HG02798 (cell line): ENCODE measurements at regions not wholly inside any gene's neighbourhood (a gene's known extent, or its start where the extent isn't known, plus 50 kb on each side); places are given as distances from the start of the nearest gene placed in this dataset.

ENCODE experiments used
- ATAC-seq: cut with Tn5 transposase; IDR thresholded peaks from one replicate; pipeline ENCODE4 v1.9.1; 2021; ENCODE audit warnings: mild to moderate bottlenecking; ENCODE audit not compliant: unreplicated experiment, poor library complexity

DNA sequence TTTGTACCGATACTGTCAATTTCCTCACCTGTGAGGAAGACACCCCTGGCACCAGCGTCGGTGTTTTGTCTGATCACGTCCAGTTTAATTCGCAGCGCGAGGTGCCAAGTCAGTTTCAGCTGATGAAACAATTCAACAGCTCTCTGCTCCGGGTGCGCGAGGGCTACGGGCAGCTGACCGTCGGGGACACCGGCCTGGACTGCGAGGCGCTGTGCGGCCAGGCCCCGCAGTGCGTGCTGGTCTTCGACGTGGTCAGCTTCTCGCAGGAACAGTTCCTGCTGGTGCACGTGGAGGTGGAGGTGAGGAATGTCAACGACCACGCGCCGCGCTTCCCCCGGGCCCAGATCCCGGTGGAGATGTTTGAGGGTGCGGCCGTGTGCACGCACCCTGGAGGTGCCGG lies 171.5 kb downstream of the OLFM4 start:
- ATAC-seq, result no peak

GRCh38 chr13:53200498-53201453 lies 172.2 kb downstream of the OLFM4 start:
- no peak for ATAC-seq

GRCh38 chr13:53201454-53202225 lies 173.0 kb downstream of the OLFM4 start:
- ATAC-seq, result no peak

GRCh38 chr13:53204598-53204997 lies 176.0 kb downstream of the OLFM4 start:
- ATAC-seq, result no peak

- no peak for ATAC-seq
Observed at GRCh38 chr13:53206455-53206854, 177.8 kb downstream of the OLFM4 start.

- no peak for ATAC-seq
Observed at GRCh38 chr13:53207556-53207955, 178.9 kb downstream of the OLFM4 start.

DNA sequence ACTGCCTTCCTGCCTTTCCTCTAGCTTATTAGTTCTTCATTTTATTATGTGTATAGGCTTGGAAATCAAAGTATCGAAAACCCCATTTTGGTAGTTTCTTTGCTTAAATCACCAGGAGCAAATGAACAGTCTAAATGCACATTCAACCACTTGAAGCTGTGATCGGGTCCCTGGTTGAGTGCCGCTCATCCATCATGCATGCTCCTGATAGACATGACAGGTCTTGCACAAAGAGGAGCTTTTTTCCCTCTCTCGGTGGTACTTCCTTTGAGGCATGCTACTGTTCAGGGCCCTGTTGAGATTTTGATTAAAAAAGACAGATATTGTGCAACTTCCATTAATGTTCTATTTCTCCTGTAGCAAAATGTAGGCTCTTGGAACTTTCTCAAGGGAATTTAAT lies 185.8 kb downstream of the OLFM4 start:
- ATAC-seq, result no peak

GRCh38 chr13:53215563-53215962 lies 186.9 kb downstream of the OLFM4 start:
- ATAC-seq, result no peak

- ATAC-seq, result no peak
Observed at GRCh38 chr13:53216773-53217172, 188.2 kb downstream of the OLFM4 start.

DNA sequence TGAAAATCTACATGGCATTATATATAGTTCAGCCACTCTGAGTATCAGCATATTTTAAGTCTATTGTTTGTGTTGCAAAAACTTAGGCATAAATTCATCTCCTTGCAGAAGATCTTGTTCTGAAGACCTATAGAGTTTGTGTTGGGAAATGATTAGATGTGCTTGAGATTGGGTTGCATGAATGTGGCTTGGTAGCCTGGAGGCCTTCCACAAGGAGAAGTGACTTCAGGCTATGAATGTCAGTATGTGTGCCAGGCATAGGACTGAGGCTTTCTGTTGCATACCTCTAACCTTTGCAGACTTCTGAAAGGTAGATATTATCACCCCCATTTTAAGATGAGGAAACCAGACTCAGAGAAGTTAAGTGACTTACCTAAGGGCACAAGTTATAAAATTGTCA lies 188.6 kb downstream of the OLFM4 start:
- no peak for ATAC-seq

DNA sequence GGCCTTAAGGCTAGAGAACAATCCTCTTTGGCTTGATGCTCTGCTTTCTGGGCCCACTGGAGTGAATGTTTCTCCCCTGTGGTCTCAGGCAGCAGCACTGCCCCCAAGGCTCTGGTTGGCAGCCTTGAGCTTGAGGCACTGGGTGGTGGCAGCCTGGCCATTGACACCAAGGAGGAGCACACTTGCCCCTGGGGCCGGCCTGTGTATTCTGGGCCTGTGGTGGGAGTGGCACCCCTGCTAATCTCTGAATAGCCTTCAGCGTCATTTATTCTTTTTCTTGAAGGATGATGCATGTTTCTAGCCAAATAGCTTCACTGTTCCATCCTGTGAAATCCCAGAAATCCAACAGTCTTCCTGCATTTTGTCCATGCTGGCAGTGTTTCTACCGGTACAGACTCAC lies 191.4 kb downstream of the OLFM4 start:
- no peak for ATAC-seq

DNA sequence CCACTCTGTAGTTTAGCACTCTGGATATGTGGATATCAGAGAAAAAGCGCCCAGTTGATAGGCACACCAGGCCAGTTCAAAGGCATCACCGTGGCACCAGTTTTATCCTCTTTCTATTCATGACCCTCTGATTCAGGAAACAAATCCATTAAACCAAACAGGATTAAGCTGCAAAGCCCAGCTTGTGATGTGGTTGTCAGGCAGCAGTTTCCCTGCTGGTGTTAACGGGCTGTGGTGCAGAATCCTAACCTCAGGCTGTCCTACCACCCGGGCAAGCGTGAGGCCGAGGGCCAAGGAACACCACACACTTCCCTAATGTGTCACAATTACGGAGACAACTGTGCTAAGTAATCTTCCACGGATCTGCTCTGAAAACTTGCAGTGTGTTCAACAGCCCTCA lies 209.1 kb downstream of the OLFM4 start:
- ATAC-seq, result no peak

GRCh38 chr13:53238261-53238660 lies 209.6 kb downstream of the OLFM4 start:
- no peak for ATAC-seq

GRCh38 chr13:53240401-53241025 lies 211.9 kb downstream of the OLFM4 start:
- no peak for ATAC-seq

GRCh38 chr13:53241891-53242348 lies 213.3 kb downstream of the OLFM4 start:
- no peak for ATAC-seq

DNA sequence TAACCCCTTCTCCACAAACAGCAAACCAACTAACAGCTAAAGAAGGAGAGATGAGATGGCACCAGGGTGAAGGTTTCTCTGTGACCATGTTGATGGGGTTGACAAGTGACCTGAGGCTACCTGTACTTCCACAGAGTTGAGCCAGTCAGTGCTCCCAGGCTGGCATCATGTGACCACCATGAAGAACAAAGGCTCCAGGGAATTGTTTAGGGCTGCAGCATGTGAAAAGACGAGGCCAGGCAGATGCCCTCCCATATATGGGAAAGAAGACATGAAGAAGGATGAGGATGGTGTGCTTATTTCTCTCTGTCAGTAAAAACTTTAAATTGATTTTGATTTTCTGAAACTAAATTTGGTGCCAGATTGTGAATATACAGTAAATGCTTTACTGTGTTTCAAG lies 220.6 kb downstream of the OLFM4 start:
- no peak for ATAC-seq

DNA sequence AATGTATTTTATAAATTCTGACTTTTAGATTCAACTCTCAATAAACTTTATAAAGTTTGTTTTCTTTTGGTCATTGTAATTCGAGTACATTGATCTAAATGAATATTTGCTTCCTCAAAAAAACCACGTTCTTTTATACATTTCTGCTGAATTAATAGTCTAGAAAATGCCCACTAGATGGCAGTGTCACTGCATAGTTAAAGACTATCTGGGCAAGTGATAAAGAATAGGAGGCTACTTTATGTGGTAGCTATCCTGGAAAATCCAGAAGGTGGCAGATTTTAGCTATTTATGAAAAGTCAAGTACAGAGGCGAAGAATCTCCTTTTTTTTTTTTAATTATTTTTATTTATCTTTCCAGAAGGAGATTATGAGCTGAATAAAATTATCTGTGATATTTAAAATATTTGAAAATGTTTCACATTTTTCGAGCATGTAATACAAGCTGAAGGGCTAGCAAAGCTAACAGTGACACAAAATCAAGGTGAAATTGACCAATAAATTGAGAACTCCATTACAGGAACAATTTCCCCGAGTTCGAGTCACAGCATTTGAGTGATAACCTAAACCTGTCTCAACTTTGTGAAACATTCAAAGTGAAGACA lies 221.8 kb downstream of the OLFM4 start:
- ATAC-seq, result peak; percentile 86

- ATAC-seq, result no peak
Observed at GRCh38 chr13:53250977-53251376, 222.4 kb downstream of the OLFM4 start.

DNA sequence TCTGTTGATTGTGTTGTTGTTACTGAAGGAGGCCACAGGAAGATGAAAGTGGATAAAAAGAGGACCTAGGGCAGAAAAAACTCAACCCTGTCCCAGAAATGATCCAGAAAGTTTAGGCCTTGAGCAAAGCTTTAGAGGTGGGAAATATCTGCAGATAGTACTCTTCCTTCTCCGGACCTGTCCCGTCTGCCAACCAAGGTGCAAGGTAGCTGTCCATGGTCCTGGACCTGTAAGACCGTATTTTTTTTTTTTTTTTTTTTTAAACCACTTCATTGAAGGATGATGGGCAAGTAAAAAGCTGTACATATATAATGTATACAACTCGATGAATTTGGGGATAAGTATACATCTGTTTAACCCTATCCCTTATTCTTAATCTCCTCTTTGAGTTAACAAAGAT lies 225.9 kb downstream of the OLFM4 start:
- ATAC-seq, result no peak

- ATAC-seq, result no peak
Observed at GRCh38 chr13:53255795-53256194, 227.2 kb downstream of the OLFM4 start.
